ENCODE measurements at regions not wholly inside any gene's neighbourhood (a gene's known extent, or its start where the extent isn't known, plus 50 kb on each side); places are given as distances from the start of the nearest gene placed in this dataset.
"Not testable (repeated sequence)": the region's sequence is repeated elsewhere in the genome, so short reads cannot be mapped to it uniquely, and the experiment has no call there.

DNA sequence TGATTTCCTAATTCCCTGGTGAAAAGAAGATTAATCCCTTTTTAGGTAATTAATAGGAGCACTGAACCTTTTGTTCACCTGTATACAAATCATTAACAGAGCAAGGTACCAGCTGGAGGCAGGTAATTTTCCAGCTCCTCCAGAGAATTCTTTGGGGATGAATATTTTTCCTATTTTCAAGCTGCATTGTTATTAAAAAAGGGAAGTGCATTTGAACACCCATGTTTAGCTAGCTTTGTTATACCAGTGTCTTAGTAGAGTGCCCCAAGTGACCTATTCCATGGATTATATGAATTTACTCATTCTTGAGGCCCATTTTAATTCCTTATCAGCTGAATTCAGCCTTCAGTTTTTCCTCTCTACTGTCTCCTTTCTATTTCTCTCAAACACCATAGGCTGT, 73.2 kb upstream of the GOT2 start:
- DNase-seq (ENCODE audit: low spot score) = no peak
- Mint-ChIP-seq H3K4me3 (ENCODE audit: low read depth) (no peak overlapping the region), H3K9me3 (peaks cover 4% of the 10 kb centered on the region), H3K27me3 (ENCODE audit: low read depth) (no peaks in the 10 kb centered on the region), H3K36me3 (ENCODE audit: low read depth) (no peaks in the 10 kb centered on the region), H3K4me1 (ENCODE audit: low read depth) (no peaks in the 10 kb centered on the region), H3K27ac (no peak overlapping the region)
- intact Hi-C loops (cut with micrococcal nuclease) = no loop called here

DNA sequence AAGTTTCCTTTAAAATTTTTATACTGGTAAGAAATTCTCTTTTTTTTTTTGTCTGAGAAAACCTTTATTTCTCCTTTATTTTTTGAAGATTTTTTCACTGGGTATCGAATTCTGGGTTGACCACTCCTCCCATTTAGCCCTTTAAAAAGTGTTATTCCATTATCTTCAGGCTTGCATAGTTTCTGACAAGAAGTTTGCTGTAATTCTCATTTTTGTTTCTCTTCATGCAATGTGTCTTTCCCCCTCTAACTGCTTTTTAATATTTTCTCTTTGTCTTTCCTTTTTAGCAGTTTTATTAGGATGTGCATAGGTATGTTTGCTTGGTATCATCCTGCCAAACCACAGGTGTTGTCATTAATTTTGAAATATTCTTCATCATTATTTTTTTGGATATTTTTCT, 67.7 kb upstream of the GOT2 start:
- intact Hi-C loops (cut with micrococcal nuclease) = no loop called here
- no peaks in the 10 kb centered on the region for H3K36me3 Mint-ChIP-seq (ENCODE audit: low read depth)
- H3K27me3 Mint-ChIP-seq (ENCODE audit: low read depth) = no peaks in the 10 kb centered on the region
- H3K4me3 Mint-ChIP-seq (ENCODE audit: low read depth) = no peak overlapping the region
- H3K4me1 Mint-ChIP-seq (ENCODE audit: low read depth) = no peaks in the 10 kb centered on the region
- H3K27ac Mint-ChIP-seq = no peak overlapping the region
- H3K9me3 Mint-ChIP-seq = peaks cover 4% of the 10 kb centered on the region
- DNase-seq (ENCODE audit: low spot score) = no peak

DNA sequence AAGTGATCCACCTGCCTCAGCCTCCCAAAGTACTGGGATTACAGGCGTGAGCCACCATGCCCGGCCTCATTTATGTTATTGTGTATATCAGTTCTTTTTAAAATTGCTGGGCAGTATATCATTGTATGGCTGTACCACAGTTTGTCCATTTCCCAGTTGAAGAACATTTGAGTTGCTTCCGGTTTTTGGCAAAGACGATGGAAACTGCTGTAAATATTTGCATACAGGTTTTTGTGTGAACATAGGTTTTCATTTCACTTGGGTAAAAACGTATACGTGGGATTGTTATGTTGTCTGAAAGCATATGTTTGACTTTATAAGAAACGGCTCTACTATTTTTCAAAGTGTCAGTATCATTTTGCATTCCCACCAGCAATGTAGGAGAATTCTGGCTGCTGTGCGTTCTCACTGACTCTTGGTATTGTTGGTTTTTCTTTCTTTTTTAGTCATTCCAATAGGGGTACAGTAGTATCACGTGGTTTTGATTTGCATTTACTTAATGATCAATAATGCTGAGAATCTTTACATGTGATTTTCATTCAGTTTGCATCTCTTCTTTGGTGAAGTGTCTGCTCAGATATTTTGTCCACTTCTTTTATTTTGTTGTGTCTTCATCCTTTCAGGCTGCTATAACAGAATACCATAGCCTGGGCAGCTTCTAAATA, 63.2 kb upstream of the GOT2 start:
- H3K27ac Mint-ChIP-seq = no peak overlapping the region
- H3K36me3 Mint-ChIP-seq (ENCODE audit: low read depth) = no peaks in the 10 kb centered on the region
- H3K9me3 Mint-ChIP-seq = no peaks in the 10 kb centered on the region
- no peak for DNase-seq (ENCODE audit: low spot score)
- H3K27me3 Mint-ChIP-seq (ENCODE audit: low read depth) = no peaks in the 10 kb centered on the region
- H3K4me3 Mint-ChIP-seq (ENCODE audit: low read depth) = no peak overlapping the region
- H3K4me1 Mint-ChIP-seq (ENCODE audit: low read depth) = no peaks in the 10 kb centered on the region
- intact Hi-C loops (cut with micrococcal nuclease) = no loop called here

DNA sequence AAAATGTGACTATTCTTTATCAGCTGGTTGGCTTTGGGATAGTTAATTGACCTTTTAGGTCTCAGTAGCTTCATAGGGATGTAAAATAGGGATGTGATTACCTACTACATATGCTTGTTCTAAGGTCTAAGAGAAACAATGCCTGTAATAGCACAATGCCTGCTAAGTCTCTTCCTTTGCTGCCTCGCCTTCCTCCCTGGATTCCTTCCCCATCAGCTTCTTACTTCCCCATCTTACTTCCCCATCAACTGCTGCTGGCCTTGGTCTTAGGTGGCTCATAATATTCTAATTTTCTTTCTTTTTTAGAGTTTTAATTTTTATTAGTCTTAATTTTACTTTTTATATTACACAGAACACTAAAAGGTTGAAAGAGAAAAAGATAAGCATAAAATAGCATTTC, 59.2 kb upstream of the GOT2 start:
- Mint-ChIP-seq H3K4me3 (ENCODE audit: low read depth) (no peak overlapping the region), H3K36me3 (ENCODE audit: low read depth) (no peaks in the 10 kb centered on the region), H3K4me1 (ENCODE audit: low read depth) (no peaks in the 10 kb centered on the region), H3K27me3 (ENCODE audit: low read depth) (no peaks in the 10 kb centered on the region), H3K27ac (no peak overlapping the region), H3K9me3 (no peaks in the 10 kb centered on the region)
- intact Hi-C loops (cut with micrococcal nuclease) = no loop called here
- no peak for DNase-seq (ENCODE audit: low spot score)

DNA sequence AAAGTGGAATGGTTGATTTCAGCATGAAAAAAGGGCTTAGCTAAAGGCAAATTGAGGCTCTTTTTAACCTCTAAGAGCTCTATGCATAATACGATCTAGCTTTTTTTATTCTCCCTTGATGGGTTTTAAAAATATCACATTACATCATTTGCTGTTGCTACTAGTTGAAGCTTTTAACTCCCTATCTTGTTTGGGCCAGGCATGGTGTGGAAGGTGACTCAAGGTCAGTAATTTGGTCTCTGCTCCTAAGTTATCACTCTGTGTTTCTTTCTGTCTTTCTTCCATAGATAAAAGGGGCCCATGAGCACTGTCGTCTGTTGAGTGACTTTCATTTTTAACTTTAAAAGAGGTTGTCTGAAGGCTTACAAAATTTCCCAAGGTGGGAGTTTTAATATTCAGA, 58.1 kb upstream of the GOT2 start:
- Mint-ChIP-seq H3K36me3 (ENCODE audit: low read depth) (no peaks in the 10 kb centered on the region), H3K4me3 (ENCODE audit: low read depth) (no peak overlapping the region), H3K27me3 (ENCODE audit: low read depth) (no peaks in the 10 kb centered on the region), H3K9me3 (no peaks in the 10 kb centered on the region), H3K4me1 (ENCODE audit: low read depth) (no peaks in the 10 kb centered on the region), H3K27ac (no peak overlapping the region)
- intact Hi-C loops (cut with micrococcal nuclease) = no loop called here
- DNase-seq (ENCODE audit: low spot score) = no peak

DNA sequence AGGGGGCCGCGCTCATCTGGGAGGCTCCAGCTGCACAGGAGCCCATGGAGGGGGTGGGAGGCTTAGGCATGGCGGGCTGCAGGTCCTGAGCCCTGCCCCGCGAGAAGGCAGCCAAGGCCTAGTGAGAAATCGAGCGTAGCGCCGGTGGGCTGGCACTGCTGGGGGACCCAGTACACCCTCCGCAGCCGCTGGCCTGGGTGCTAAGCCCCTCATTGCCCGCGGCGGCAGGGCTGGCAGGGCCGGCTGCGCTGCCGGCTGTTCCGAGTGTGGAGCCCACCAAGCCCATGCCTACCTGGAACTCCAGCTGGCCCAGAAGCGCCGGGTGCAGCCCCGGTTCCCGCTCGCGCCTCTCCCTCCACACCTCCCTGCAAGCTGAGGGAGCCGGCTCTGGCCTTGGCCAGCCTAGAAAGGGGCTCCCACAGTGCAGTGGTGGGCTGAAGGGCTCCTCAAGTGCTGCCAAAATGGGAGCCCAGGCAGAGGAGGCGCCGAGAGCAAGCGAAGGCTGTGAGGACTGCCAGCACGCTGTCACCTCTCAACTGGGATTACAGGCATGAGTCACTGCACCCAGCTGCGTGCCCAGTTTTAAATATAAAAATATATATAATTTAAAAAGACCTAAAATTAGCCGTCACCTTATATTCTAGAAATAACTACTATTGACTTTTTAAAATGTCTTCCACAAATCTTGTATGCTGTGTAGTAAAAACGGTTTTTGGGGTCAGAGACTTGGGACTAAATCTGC, 56.9 kb upstream of the GOT2 start:
- H3K27me3 Mint-ChIP-seq (ENCODE audit: low read depth); H3K4me1 Mint-ChIP-seq (ENCODE audit: low read depth); DNase-seq (ENCODE audit: low spot score); H3K9me3 Mint-ChIP-seq; H3K27ac Mint-ChIP-seq; H3K4me3 Mint-ChIP-seq (ENCODE audit: low read depth); H3K36me3 Mint-ChIP-seq (ENCODE audit: low read depth); intact Hi-C loops (cut with micrococcal nuclease): not testable (repeated sequence)

DNA sequence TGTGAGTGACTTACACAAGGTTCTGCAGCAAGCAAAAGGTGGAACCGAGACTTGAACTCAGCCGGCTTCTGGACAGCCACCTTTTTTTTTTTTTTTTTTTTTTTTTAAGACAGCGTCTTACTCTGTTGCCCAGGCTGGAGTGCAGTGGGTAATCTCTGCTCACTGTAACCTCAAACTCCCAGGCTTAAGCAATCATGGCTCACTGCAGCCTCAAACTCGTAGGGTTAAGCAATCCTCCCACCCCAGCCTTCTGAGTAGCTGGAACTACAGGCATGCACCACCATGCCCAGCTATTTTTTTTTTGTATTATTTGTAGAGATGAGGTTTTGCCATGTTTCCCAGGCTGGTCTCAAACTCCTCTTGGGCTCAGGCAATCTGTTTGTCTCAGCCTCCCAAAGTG, 55.2 kb upstream of the GOT2 start:
- H3K9me3 Mint-ChIP-seq = no peaks in the 10 kb centered on the region
- no peaks in the 10 kb centered on the region for H3K4me1 Mint-ChIP-seq (ENCODE audit: low read depth)
- no peak overlapping the region for H3K4me3 Mint-ChIP-seq (ENCODE audit: low read depth)
- no peaks in the 10 kb centered on the region for H3K27me3 Mint-ChIP-seq (ENCODE audit: low read depth)
- intact Hi-C loops (cut with micrococcal nuclease) = no loop called here
- H3K36me3 Mint-ChIP-seq (ENCODE audit: low read depth) = no peaks in the 10 kb centered on the region
- DNase-seq (ENCODE audit: low spot score) = no peak
- H3K27ac Mint-ChIP-seq = no peak overlapping the region
